PC-9 (cell line): ENCODE measurements at regions not wholly inside any gene's neighbourhood (a gene's known extent, or its start where the extent isn't known, plus 50 kb on each side); places are given as distances from the start of the nearest gene placed in this dataset.
"Not testable (repeated sequence)": the region's sequence is repeated elsewhere in the genome, so short reads cannot be mapped to it uniquely, and the experiment has no call there.

Experiments used
- BruUV-seq: library from RNA; stranded (reverse); fragments of 400-500 nt; replicated peaks from 2 replicates; lab custom pipeline; 2021; lab: Mats Ljungman, UMichigan
- CTCF ChIA-PET: fragments of 300-600 bp; sonication (Branson Sonifier 250); formaldehyde crosslinking; loops from one replicate; lab custom pipeline; 2022; ENCODE audit warnings: antibody characterized with exemption; lab: Charles Lee
- POLR2A ChIA-PET: fragments of 300-600 bp; sonication (Branson Sonifier 250); formaldehyde crosslinking; loops from one replicate; lab custom pipeline; 2022; ENCODE audit warnings: antibody characterized with exemption; ENCODE audit not compliant: unreplicated experiment; lab: Charles Lee
- DNase-seq, 2 experiments: peaks; one replicate each; pipeline versions ENCODE4 v3.0.0 to v3.0.0-alpha.2; 2015 to 2022; ENCODE audit warnings: mixed read lengths in 1 of 2
- H2AFZ ChIP-seq: fragments of 200-600 bp; sonication (generic); 2 replicates; pipeline ENCODE4 v1.8.1; 2017; ENCODE audit warnings: antibody characterized with exemption
- H3F3A ChIP-seq: fragments of 200-600 bp; sonication (generic); 2 replicates; pipeline ENCODE4 v1.8.1; 2017; ENCODE audit warnings: antibody characterized with exemption, mild to moderate bottlenecking, low read depth; ENCODE audit not compliant: insufficient read depth
- H3K27ac ChIP-seq: fragments of 200-600 bp; sonication (generic); 2 replicates; pipeline ENCODE4 v1.6.1; 2016; ENCODE audit warnings: mixed run types
- H3K27me3 ChIP-seq: fragments of 200-600 bp; sonication (generic); 2 replicates; pipeline ENCODE4 v1.6.1; 2016; ENCODE audit warnings: low read depth, mixed run types; ENCODE audit not compliant: insufficient read depth
- H3K36me3 ChIP-seq: fragments of 200-600 bp; sonication (generic); 2 replicates; pipeline ENCODE4 v1.6.1; 2016; ENCODE audit warnings: low read depth, mixed run types
- H3K4me1 ChIP-seq: fragments of 200-600 bp; sonication (generic); replicated peaks from 2 replicates; pipeline ENCODE4 v1.6.1; 2016; ENCODE audit warnings: mixed run types; ENCODE audit not compliant: insufficient read depth
- H3K4me2 ChIP-seq: fragments of 200-600 bp; sonication (generic); 2 replicates; pipeline ENCODE4 v1.6.1; 2017; ENCODE audit warnings: mixed run types
- H3K4me3 ChIP-seq: fragments of 200-600 bp; sonication (generic); 2 replicates; pipeline ENCODE4 v1.6.1; 2016; ENCODE audit warnings: mixed run types
- H3K79me2 ChIP-seq: fragments of 200-600 bp; sonication (generic); 2 replicates; pipeline ENCODE4 v1.6.1; 2017; ENCODE audit warnings: low read depth, mixed run types
- H3K9me2 ChIP-seq: fragments of 200-600 bp; sonication (generic); 2 replicates; pipeline ENCODE4 v1.8.1; 2017; ENCODE audit warnings: mild to moderate bottlenecking; ENCODE audit not compliant: insufficient read depth
- H3K9me3 ChIP-seq: fragments of 200-600 bp; sonication (generic); 2 replicates; pipeline ENCODE4 v1.8.1; 2016; ENCODE audit warnings: low read depth; ENCODE audit not compliant: insufficient read depth
- H4K20me1 ChIP-seq: fragments of 200-600 bp; sonication (generic); 2 replicates; pipeline ENCODE4 v1.8.1; 2017; ENCODE audit not compliant: insufficient read depth
- EZH2 ChIP-seq: fragments of 200-600 bp; sonication (generic); IDR thresholded peaks from 2 replicates; pipeline ENCODE4 v1.8.0; 2017; ENCODE audit warnings: antibody characterized with exemption, low read depth
- intact Hi-C: fragments of 100-400 bp; cut with micrococcal nuclease; formaldehyde crosslinking; loops from one replicate; pipeline ENCODE4 v1.10.0; 2022; ENCODE audit not compliant: unreplicated experiment
- TF ChIP-seq, protein P1 (sequence below): fragments of 200-600 bp; sonication (generic); conservative IDR thresholded peaks from 2 replicates; pipeline ENCODE4 v1.6.1; 2017; ENCODE audit warnings: mixed run types, antibody characterized with exemption, mild to moderate bottlenecking, moderate library complexity

- H3K4me2 ChIP-seq, result peak overlapping the region; percentile 12
- H3K27ac ChIP-seq, result peak overlapping the region; percentile 69
- H3K36me3 ChIP-seq, result no peaks in the 10 kb centered on the region
- DNase-seq, result no peak
- intact Hi-C loops, result loop anchor here (1.0 to 2.0 kb wide), 3 partner anchors 20 to 169 kb away; no protein-coding TSS in a partner anchor
- H3K4me1 ChIP-seq, result peaks cover 32% of the 10 kb centered on the region
- H3K4me3 ChIP-seq, result no peak overlapping the region
- H3F3A ChIP-seq, result peaks cover 19% of the 10 kb centered on the region
- H4K20me1 ChIP-seq, result no peaks in the 10 kb centered on the region
- H3K27me3 ChIP-seq, result no peaks in the 10 kb centered on the region
- CTCF ChIA-PET, result no interaction called here
- no peaks in the 10 kb centered on the region for H3K9me3 ChIP-seq
- POLR2A ChIA-PET, result interaction anchor here (0.6 kb wide), 1 partner anchor 170 kb away, joined by 3 read pairs; no protein-coding TSS in a partner anchor
- H3K9me2 ChIP-seq, result no peaks in the 10 kb centered on the region
- H2AFZ ChIP-seq, result no peak overlapping the region
- TF ChIP-seq, protein P1, sequence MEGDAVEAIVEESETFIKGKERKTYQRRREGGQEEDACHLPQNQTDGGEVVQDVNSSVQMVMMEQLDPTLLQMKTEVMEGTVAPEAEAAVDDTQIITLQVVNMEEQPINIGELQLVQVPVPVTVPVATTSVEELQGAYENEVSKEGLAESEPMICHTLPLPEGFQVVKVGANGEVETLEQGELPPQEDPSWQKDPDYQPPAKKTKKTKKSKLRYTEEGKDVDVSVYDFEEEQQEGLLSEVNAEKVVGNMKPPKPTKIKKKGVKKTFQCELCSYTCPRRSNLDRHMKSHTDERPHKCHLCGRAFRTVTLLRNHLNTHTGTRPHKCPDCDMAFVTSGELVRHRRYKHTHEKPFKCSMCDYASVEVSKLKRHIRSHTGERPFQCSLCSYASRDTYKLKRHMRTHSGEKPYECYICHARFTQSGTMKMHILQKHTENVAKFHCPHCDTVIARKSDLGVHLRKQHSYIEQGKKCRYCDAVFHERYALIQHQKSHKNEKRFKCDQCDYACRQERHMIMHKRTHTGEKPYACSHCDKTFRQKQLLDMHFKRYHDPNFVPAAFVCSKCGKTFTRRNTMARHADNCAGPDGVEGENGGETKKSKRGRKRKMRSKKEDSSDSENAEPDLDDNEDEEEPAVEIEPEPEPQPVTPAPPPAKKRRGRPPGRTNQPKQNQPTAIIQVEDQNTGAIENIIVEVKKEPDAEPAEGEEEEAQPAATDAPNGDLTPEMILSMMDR, result no peak
- TF ChIP-seq EZH2, result no peak
- no TSS peak for BruUV-seq
- H3K79me2 ChIP-seq, result no peaks in the 10 kb centered on the region
These were observed 103.4 kb downstream of the LUZP4 start for GRCh38 chrX:115392871-115393270.

DNA sequence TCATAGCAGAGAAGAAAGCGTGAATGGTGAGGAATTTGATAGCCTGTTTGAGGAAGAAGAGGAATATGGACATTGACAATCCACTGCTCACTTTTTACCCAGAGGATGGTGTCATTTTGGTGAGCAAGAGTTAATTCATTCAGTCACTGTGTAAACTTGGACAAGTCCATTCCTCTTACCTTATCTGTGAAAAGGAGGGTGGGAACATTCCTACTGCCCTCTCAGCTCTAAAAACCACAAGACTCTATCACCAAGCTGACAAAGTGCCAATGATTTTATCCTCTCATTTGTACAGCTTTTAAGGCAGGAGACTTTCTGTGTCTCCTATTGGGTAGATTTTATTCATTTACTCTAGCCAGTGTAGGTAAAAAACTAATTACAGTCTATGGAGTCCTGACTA, 103.8 kb downstream of the LUZP4 start:
- no peaks in the 10 kb centered on the region for H4K20me1 ChIP-seq
- POLR2A ChIA-PET, result interaction anchor here (0.6 kb wide), 1 partner anchor 170 kb away, joined by 3 read pairs; no protein-coding TSS in a partner anchor
- H2AFZ ChIP-seq, result no peak overlapping the region
- H3K4me2 ChIP-seq, result peak overlapping the region; percentile 24
- DNase-seq, result peak; percentile 29 to 97
- no TSS peak for BruUV-seq
- H3K27me3 ChIP-seq, result no peaks in the 10 kb centered on the region
- peaks cover 32% of the 10 kb centered on the region for H3K4me1 ChIP-seq
- no peaks in the 10 kb centered on the region for H3K36me3 ChIP-seq
- H3F3A ChIP-seq, result peaks cover 19% of the 10 kb centered on the region
- CTCF ChIA-PET, result no interaction called here
- peak overlapping the region; percentile 69 for H3K27ac ChIP-seq
- H3K79me2 ChIP-seq, result no peaks in the 10 kb centered on the region
- H3K9me2 ChIP-seq, result no peaks in the 10 kb centered on the region
- no peak for TF ChIP-seq EZH2
- TF ChIP-seq, protein P1, result no peak
- intact Hi-C loops, result loop anchor here (1.0 to 2.0 kb wide), 3 partner anchors 20 to 169 kb away; no protein-coding TSS in a partner anchor
- no peaks in the 10 kb centered on the region for H3K9me3 ChIP-seq
- H3K4me3 ChIP-seq, result no peak overlapping the region

DNA sequence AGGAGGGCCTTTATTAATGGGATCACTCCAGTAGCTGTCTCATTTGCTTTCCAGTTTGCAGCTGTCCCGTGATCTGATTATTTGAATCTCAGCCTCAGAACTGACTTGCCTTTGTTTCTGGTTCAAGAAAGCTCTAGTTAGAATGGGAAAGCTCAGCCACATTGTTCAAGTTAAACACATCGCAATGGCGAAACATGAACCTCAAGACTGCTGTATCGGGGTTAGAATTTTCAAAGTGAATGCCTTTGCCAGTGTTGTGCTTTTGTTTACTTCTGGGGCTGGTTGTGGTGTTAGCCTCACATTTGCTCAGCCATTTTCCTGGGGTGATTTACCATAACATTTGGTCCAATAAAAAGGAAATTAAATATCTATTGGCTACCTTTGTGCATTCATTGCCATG, 105.3 kb downstream of the LUZP4 start:
- CTCF ChIA-PET, result interaction anchor here (0.6 kb wide), 1 partner anchor 68 kb away, joined by 7 read pairs; no protein-coding TSS in a partner anchor

More for the DNA sequence above, 105.3 kb downstream of the LUZP4 start:
- Histone ChIP-seq H3F3A (peaks cover 19% of the 10 kb centered on the region), H3K4me1 (peaks cover 32% of the 10 kb centered on the region)
- H3K4me3 ChIP-seq, H3K27me3 ChIP-seq, H3K9me2 ChIP-seq, BruUV-seq, H3K9me3 ChIP-seq, H3K27ac ChIP-seq, POLR2A ChIA-PET, H3K36me3 ChIP-seq, H3K79me2 ChIP-seq, DNase-seq, H4K20me1 ChIP-seq, intact Hi-C loops, H2AFZ ChIP-seq, H3K4me2 ChIP-seq: not testable (repeated sequence)
